ENCODE measurements at regions not wholly inside any gene's neighbourhood (a gene's known extent, or its start where the extent isn't known, plus 50 kb on each side); places are given as distances from the start of the nearest gene placed in this dataset.

- peak; percentile 68 for DNase-seq (ENCODE audit: low spot score)
Observed at GRCh38 chr6:133631421-133631820, 257.5 kb upstream of the TCF21 start.

- peak; percentile 24 for DNase-seq (ENCODE audit: low spot score)
Observed at GRCh38 chr6:133632206-133632605, 256.7 kb upstream of the TCF21 start.

GRCh38 chr6:133632906-133633305 lies 256.0 kb upstream of the TCF21 start:
- no peak for DNase-seq (ENCODE audit: low spot score)

- no peak for DNase-seq (ENCODE audit: low spot score)
Observed at GRCh38 chr6:133634474-133634873, 254.4 kb upstream of the TCF21 start.

GRCh38 chr6:133635447-133635846 lies 253.5 kb upstream of the TCF21 start:
- no peak for DNase-seq (ENCODE audit: low spot score)

- DNase-seq (ENCODE audit: low spot score): no peak
Observed at GRCh38 chr6:133637436-133637835, 251.5 kb upstream of the TCF21 start.

- DNase-seq (ENCODE audit: low spot score): no peak
Observed at GRCh38 chr6:133637874-133638273, 251.0 kb upstream of the TCF21 start.

- no peak for DNase-seq (ENCODE audit: low spot score)
Observed at GRCh38 chr6:133641104-133641503, 247.8 kb upstream of the TCF21 start.

- DNase-seq (ENCODE audit: low spot score): no peak
Observed at GRCh38 chr6:133644548-133644891, 244.4 kb upstream of the TCF21 start.

- DNase-seq (ENCODE audit: low spot score): peak; percentile 37
Observed at GRCh38 chr6:133644892-133645619, 243.9 kb upstream of the TCF21 start.

GRCh38 chr6:133645966-133646740 lies 242.8 kb upstream of the TCF21 start:
- peak; percentile 54 for DNase-seq (ENCODE audit: low spot score)

- no peak for DNase-seq (ENCODE audit: low spot score)
Observed at GRCh38 chr6:133648581-133648980, 240.3 kb upstream of the TCF21 start.

GRCh38 chr6:133671376-133671775 lies 217.5 kb upstream of the TCF21 start:
- DNase-seq (ENCODE audit: low spot score): no peak

- DNase-seq (ENCODE audit: low spot score): no peak
Observed at GRCh38 chr6:133673056-133673455, 215.9 kb upstream of the TCF21 start.

GRCh38 chr6:133674661-133675060 lies 214.3 kb upstream of the TCF21 start:
- DNase-seq (ENCODE audit: low spot score): no peak

- no peak for DNase-seq (ENCODE audit: low spot score)
Observed at GRCh38 chr6:133680994-133681393, 207.9 kb upstream of the TCF21 start.

GRCh38 chr6:133681891-133682290 lies 207.0 kb upstream of the TCF21 start:
- no peak for DNase-seq (ENCODE audit: low spot score)

GRCh38 chr6:133682506-133683307 lies 206.2 kb upstream of the TCF21 start:
- no peak for DNase-seq (ENCODE audit: low spot score)

- no peak for DNase-seq (ENCODE audit: low spot score)
Observed at GRCh38 chr6:133683308-133683580, 205.7 kb upstream of the TCF21 start.

- DNase-seq (ENCODE audit: low spot score): no peak
Observed at GRCh38 chr6:133683606-133684005, 205.3 kb upstream of the TCF21 start.

- no peak for DNase-seq (ENCODE audit: low spot score)
Observed at GRCh38 chr6:133688705-133689492, 200.0 kb upstream of the TCF21 start.

GRCh38 chr6:133689863-133690262 lies 199.1 kb upstream of the TCF21 start:
- no peak for DNase-seq (ENCODE audit: low spot score)
